Colonic mucosa (tissue), 4 donors: ENCODE measurements at regions not wholly inside any gene's neighbourhood (a gene's known extent, or its start where the extent isn't known, plus 50 kb on each side); places are given as distances from the start of the nearest gene placed in this dataset.
"Not testable (repeated sequence)": the region's sequence is repeated elsewhere in the genome, so short reads cannot be mapped to it uniquely, and the experiment has no call there.

Experiments used
- DNase-seq: peaks from one replicate; pipeline ENCODE4 v3.0.0-alpha.2; 2020
- H3K27ac ChIP-seq: fragments of 200-600 bp; one replicate; pipeline ENCODE4 v1.8.0; 2021
- H3K27me3 ChIP-seq: fragments of 200-600 bp; one replicate; pipeline ENCODE4 v1.8.0; 2021
- H3K36me3 ChIP-seq: fragments of 200-600 bp; one replicate; pipeline ENCODE4 v1.8.0; 2021
- H3K4me1 ChIP-seq: fragments of 200-600 bp; one replicate; pipeline ENCODE4 v1.8.0; 2021; ENCODE audit warnings: mild to moderate bottlenecking
- H3K4me3 ChIP-seq: fragments of 200-600 bp; one replicate; pipeline ENCODE4 v1.8.0; 2021
- H3K9ac ChIP-seq, 2 donors: one replicate each; pipeline ENCODE4 v1.7.0; 2013; ENCODE audit warnings: control low read depth in 2 of 2, low read depth in 2 of 2, low read length in 2 of 2
- H3K9me3 ChIP-seq: fragments of 200-600 bp; one replicate; pipeline ENCODE4 v1.8.0; 2021
- CTCF ChIP-seq: fragments of 200-600 bp; IDR thresholded peaks from one replicate; pipeline ENCODE4 v1.8.0; 2022; ENCODE audit warnings: antibody characterized with exemption, mild to moderate bottlenecking
- intact Hi-C: fragments of 100-400 bp; cut with DNase I; formaldehyde crosslinking; loops from one replicate; pipeline ENCODE4 v1.14.1; 2022
- donor health status: healthy.
- donor health status: DM: no; HTN: no; CAD: no.
- donor health status: DM: no; HTN: no; CAD: no.

GRCh38 chr5:116773926-116774325 lies 199.3 kb upstream of the SEMA6A start:
- intact Hi-C loops: no loop called here
- DNase-seq: no peak
- H3K27me3 ChIP-seq: no peaks in the 10 kb centered on the region
- H3K4me1 ChIP-seq: no peaks in the 10 kb centered on the region
- no peaks in the 10 kb centered on the region for H3K36me3 ChIP-seq
- H3K9me3 ChIP-seq: no peaks in the 10 kb centered on the region
- no peak overlapping the region for H3K27ac ChIP-seq
- H3K4me3 ChIP-seq: no peak overlapping the region
- TF ChIP-seq CTCF: no peak
- H3K9ac ChIP-seq: no peak overlapping the region

- intact Hi-C loops: no loop called here
- Histone ChIP-seq H3K36me3 (no peaks in the 10 kb centered on the region), H3K4me3 (no peak overlapping the region), H3K9ac (no peak overlapping the region), H3K4me1 (no peaks in the 10 kb centered on the region), H3K9me3 (no peaks in the 10 kb centered on the region), H3K27ac (no peak overlapping the region), H3K27me3 (no peaks in the 10 kb centered on the region)
- no peak for DNase-seq
- TF ChIP-seq CTCF: no peak
These were observed 198.2 kb upstream of the SEMA6A start for GRCh38 chr5:116772806-116773205.

GRCh38 chr5:116772152-116772501 lies 197.5 kb upstream of the SEMA6A start:
- no peaks in the 10 kb centered on the region for H3K4me1 ChIP-seq
- no peaks in the 10 kb centered on the region for H3K9me3 ChIP-seq
- H3K27ac ChIP-seq: no peak overlapping the region
- no peak for DNase-seq
- no peaks in the 10 kb centered on the region for H3K27me3 ChIP-seq
- no peak overlapping the region for H3K9ac ChIP-seq
- TF ChIP-seq CTCF: no peak
- H3K36me3 ChIP-seq: no peaks in the 10 kb centered on the region
- intact Hi-C loops: no loop called here
- no peak overlapping the region for H3K4me3 ChIP-seq

- H3K9me3 ChIP-seq: no peaks in the 10 kb centered on the region
- H3K27ac ChIP-seq: no peak overlapping the region
- H3K36me3 ChIP-seq: no peaks in the 10 kb centered on the region
- no peak for DNase-seq
- intact Hi-C loops: no loop called here
- no peaks in the 10 kb centered on the region for H3K4me1 ChIP-seq
- TF ChIP-seq CTCF: no peak
- no peak overlapping the region for H3K9ac ChIP-seq
- H3K27me3 ChIP-seq: no peaks in the 10 kb centered on the region
- no peak overlapping the region for H3K4me3 ChIP-seq
These were observed 197.0 kb upstream of the SEMA6A start for GRCh38 chr5:116771466-116772151.

GRCh38 chr5:116769953-116770352 lies 195.3 kb upstream of the SEMA6A start:
- H3K27ac ChIP-seq, H3K4me3 ChIP-seq, H3K9ac ChIP-seq, H3K4me1 ChIP-seq, H3K27me3 ChIP-seq, H3K9me3 ChIP-seq, H3K36me3 ChIP-seq, intact Hi-C loops, DNase-seq: not testable (repeated sequence)

GRCh38 chr5:116769470-116769869 lies 194.8 kb upstream of the SEMA6A start:
- Histone ChIP-seq H3K4me1 (no peaks in the 10 kb centered on the region), H3K4me3 (no peak overlapping the region), H3K27ac (no peak overlapping the region), H3K9ac (no peak overlapping the region), H3K9me3 (no peaks in the 10 kb centered on the region), H3K27me3 (no peaks in the 10 kb centered on the region), H3K36me3 (no peaks in the 10 kb centered on the region)
- intact Hi-C loops: no loop called here
- DNase-seq: no peak
- TF ChIP-seq CTCF: no peak
